ENCODE measurements at regions not wholly inside any gene's neighbourhood (a gene's known extent, or its start where the extent isn't known, plus 50 kb on each side); places are given as distances from the start of the nearest gene placed in this dataset.

DNA sequence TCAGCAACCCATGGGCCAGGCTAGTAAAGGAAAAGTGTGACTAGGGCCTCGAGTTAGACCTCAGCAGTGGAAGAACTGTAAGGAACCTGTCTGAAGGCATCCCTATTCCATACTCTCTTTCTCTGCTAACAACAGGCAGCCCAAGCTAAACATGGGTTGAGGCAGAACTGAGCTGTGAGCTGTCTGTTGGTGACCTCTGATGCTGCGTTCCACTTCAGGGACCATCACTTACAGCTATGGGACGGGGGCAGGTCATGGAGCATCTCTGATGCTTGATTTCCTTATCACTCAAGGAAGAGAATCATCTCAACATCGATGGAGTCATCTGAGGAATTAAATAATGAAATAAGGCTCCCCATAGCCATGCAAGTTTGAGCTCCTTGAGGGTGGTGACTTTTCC, 174.8 kb downstream of the ACTL7B start:
- DNase-seq = no peak
- Histone ChIP-seq H3K9me3 (no peaks in the 10 kb centered on the region), H3K4me3 (no peak overlapping the region), H3K27ac (no peak overlapping the region), H3K36me3 (no peaks in the 10 kb centered on the region), H3K4me1 (no peaks in the 10 kb centered on the region), H3K27me3 (no peaks in the 10 kb centered on the region)
- TF ChIP-seq POLR2AphosphoS5 (IDR thresholded peaks at IDR 0.05) (no peak), POLR2A (IDR thresholded peaks at IDR 0.05) (no peak), EP300 (IDR thresholded peaks at IDR 0.05; ENCODE audit: low read depth) (no peak)
- TF ChIP-seq, protein P1, sequence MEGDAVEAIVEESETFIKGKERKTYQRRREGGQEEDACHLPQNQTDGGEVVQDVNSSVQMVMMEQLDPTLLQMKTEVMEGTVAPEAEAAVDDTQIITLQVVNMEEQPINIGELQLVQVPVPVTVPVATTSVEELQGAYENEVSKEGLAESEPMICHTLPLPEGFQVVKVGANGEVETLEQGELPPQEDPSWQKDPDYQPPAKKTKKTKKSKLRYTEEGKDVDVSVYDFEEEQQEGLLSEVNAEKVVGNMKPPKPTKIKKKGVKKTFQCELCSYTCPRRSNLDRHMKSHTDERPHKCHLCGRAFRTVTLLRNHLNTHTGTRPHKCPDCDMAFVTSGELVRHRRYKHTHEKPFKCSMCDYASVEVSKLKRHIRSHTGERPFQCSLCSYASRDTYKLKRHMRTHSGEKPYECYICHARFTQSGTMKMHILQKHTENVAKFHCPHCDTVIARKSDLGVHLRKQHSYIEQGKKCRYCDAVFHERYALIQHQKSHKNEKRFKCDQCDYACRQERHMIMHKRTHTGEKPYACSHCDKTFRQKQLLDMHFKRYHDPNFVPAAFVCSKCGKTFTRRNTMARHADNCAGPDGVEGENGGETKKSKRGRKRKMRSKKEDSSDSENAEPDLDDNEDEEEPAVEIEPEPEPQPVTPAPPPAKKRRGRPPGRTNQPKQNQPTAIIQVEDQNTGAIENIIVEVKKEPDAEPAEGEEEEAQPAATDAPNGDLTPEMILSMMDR (IDR thresholded peaks at IDR 0.05) = no peak
- intact Hi-C loops (cut with DNase I; ENCODE audit: low total_unique reads) (no loop called here), in situ Hi-C loops (cut with MboI; ENCODE audit: low pct_ligation_motif_present in 1 of 4, low pct_unique_long_range_greater_than_20kb in 1 of 4, low sequenced_read_pairs in 3 of 4) (no loop called here)
- WGBS, 2 donors (ENCODE audit: low coverage in 1 of 2) = 81% methylated on average over 4 of the region's 4 CpGs; no CpG with 5 or more reads in 1 of the 2 donors

DNA sequence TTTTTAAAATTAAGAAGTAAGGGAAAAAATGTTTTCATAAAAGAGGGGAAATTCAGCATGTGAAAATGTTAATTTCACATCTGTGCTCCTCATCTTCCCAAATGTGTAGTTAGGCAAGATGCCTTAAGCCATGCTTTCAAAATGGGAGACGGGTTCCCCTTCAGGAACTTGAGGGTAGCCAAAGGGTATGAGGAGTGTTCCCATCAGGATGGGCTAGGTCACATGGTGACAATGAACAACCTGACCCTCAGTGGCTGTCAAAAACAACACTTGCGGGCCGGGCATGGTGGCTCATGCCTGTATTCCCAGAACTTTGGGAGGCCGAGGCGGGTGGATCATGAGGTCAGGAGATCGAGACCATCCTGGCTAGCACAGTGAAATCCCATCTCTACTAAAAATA, 178.0 kb downstream of the ACTL7B start:
- Histone ChIP-seq H3K27ac (no peak overlapping the region), H3K9me3 (no peaks in the 10 kb centered on the region), H3K27me3 (no peaks in the 10 kb centered on the region), H3K4me3 (no peak overlapping the region), H3K36me3 (no peaks in the 10 kb centered on the region), H3K4me1 (no peaks in the 10 kb centered on the region)
- 84 to 94% methylated on average over 4 to 6 of the region's 6 CpGs for WGBS, 2 donors (ENCODE audit: low coverage in 1 of 2)
- TF ChIP-seq, protein P1 (IDR thresholded peaks at IDR 0.05) = no peak
- no peak for TF ChIP-seq EP300 (IDR thresholded peaks at IDR 0.05; ENCODE audit: low read depth)
- TF ChIP-seq POLR2AphosphoS5 (IDR thresholded peaks at IDR 0.05) = no peak
- TF ChIP-seq POLR2A (IDR thresholded peaks at IDR 0.05) = no peak
- intact Hi-C loops (cut with DNase I; ENCODE audit: low total_unique reads) = no loop called here
- in situ Hi-C loops (cut with MboI; ENCODE audit: low pct_ligation_motif_present in 1 of 4, low pct_unique_long_range_greater_than_20kb in 1 of 4, low sequenced_read_pairs in 3 of 4) = no loop called here
- no peak for DNase-seq

DNA sequence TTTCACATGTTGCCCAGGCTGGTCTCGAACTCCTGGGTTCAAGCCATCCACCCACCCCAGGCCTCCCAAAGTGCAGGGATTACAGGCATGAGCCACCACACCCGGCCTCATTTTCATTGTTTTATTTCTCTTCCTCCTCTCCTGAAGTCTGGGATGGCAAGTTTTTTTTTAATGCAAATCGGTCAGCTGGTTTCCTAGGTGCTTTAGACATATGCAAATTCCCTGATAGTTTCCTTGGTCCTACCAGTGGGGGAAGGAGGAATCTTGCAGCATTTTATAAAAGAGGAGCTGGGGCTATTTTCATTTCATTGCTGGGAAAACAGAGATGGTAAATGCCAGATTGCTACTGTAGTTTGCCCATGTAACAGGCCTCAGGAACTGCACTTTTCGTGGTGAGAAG, 179.4 kb downstream of the ACTL7B start:
- DNase-seq = no peak
- no peak overlapping the region for H3K27ac ChIP-seq

DNA sequence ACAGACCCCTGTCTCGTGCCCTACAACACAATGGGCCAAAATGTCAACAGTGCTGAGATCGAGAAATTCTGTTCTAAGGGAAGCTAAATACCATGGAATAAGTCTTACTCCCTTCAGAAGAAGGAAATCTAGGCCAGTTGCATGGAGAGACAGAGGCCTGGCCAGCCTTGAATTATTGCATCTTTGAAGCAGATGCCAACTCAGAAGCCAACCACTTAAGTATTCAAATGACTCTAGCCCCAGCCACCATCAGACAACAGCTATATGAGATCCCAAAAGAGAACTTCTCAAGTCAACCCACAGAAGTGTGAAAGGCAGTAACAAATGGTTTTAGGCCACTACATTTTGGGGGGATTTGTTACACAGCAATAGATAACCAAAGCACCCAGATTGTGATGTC, 180.1 kb downstream of the ACTL7B start:
- 91% methylated on average over 2 of the region's 2 CpGs; no CpG with 5 or more reads in 1 of the 2 donors for WGBS, 2 donors (ENCODE audit: low coverage in 1 of 2)
- H3K27ac ChIP-seq = no peak overlapping the region
- intact Hi-C loops (cut with DNase I; ENCODE audit: low total_unique reads) (no loop called here), in situ Hi-C loops (cut with MboI; ENCODE audit: low pct_ligation_motif_present in 1 of 4, low pct_unique_long_range_greater_than_20kb in 1 of 4, low sequenced_read_pairs in 3 of 4) (no loop called here)
- no peaks in the 10 kb centered on the region for H3K4me1 ChIP-seq
- H3K36me3 ChIP-seq = no peaks in the 10 kb centered on the region
- no peak overlapping the region for H3K4me3 ChIP-seq
- TF ChIP-seq, protein P1 (IDR thresholded peaks at IDR 0.05) = no peak
- TF ChIP-seq POLR2AphosphoS5 (IDR thresholded peaks at IDR 0.05) (no peak), EP300 (IDR thresholded peaks at IDR 0.05; ENCODE audit: low read depth) (no peak), POLR2A (IDR thresholded peaks at IDR 0.05) (no peak)
- H3K27me3 ChIP-seq = no peaks in the 10 kb centered on the region
- no peaks in the 10 kb centered on the region for H3K9me3 ChIP-seq
- DNase-seq = no peak

More for the DNA sequence above, 179.4 kb downstream of the ACTL7B start:
- Histone ChIP-seq H3K9me3 (no peaks in the 10 kb centered on the region), H3K4me1 (no peaks in the 10 kb centered on the region), H3K27me3 (no peaks in the 10 kb centered on the region), H3K36me3 (no peaks in the 10 kb centered on the region), H3K4me3 (no peak overlapping the region)
- 66 to 69% methylated on average over 2 to 4 of the region's 4 CpGs for WGBS, 2 donors (ENCODE audit: low coverage in 1 of 2)
- intact Hi-C loops (cut with DNase I; ENCODE audit: low total_unique reads) (no loop called here), in situ Hi-C loops (cut with MboI; ENCODE audit: low pct_ligation_motif_present in 1 of 4, low pct_unique_long_range_greater_than_20kb in 1 of 4, low sequenced_read_pairs in 3 of 4) (no loop called here)
- TF ChIP-seq EP300 (IDR thresholded peaks at IDR 0.05; ENCODE audit: low read depth) = no peak

All from transverse colon (tissue), 4 donors.